NCI-H748 (cell line): ENCODE measurements at regions not wholly inside any gene's neighbourhood (a gene's known extent, or its start where the extent isn't known, plus 50 kb on each side); places are given as distances from the start of the nearest gene placed in this dataset.

Experiments
- DNase-seq: peaks from one replicate; lab custom pipeline; 2025; ENCODE audit not compliant: unreplicated experiment; lab: John Stamatoyannopoulos, UW

DNA sequence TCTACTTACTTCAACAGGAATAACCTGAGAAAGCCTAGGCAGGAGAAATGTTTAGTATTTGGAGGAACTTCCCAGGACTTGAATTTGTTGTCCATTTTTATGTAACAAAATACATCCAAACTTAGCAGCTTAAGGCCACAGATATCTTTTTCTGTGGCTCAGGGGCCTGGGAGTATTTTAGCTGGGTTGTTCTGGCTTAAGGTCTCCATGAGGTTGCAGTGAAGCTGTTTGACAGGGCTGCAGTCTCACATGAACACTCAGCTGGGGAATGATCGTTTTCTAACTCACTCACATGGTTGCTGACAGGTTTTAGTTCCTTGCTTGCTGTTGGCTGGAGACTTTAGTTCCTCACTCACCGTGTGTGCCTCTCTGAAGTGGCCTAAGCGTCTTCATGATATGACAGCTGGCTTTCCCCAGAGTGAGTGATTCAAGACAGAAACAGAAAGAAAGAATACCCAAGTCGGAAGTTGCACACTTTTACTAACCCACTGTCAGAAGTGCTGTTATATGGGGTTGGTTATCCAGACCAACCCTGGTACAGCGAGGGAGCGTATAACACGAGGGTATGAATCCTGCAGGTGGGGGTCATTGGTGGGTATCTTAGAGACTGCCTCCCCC, 229.7 kb upstream of the TBL1XR1 start:
- no peak for DNase-seq

DNA sequence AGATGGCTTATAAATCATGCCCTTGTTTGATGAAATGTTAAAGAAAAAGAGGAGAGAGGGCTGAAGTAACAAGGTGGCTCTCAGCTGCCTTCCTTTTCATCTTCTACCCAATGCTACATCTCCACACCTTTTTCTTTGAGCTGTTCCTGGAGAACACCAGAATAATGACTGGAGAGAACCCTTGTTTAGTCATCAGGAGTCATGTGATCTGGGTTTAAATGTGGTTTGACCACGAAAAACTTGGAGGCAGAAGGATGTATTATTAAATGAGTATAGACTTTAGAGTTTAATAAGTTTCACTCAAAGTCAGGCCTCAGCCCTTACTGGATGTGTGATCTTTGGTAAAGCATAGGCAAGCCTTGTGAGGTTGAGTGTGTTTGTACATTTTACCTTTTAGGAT, 230.3 kb upstream of the TBL1XR1 start:
- no peak for DNase-seq

DNA sequence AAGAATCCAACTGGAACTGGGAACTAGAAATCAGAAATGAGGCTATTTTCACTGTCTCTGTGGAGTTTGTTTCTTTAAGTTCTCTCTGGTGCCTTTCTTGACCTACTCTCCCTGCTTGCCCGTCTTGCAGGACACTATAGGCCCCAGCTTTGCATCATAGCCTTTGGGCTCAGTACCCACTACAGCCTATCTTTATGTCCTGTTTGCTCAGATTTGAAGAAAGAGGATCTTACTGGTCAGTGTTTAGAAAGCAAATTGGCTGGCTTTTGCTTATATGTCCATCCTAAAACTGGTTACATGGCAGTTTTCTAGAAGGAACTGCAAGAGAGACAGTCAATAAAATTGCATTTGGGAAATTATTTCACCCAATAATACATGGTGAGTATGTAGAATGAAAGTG, 231.8 kb upstream of the TBL1XR1 start:
- DNase-seq = no peak

DNA sequence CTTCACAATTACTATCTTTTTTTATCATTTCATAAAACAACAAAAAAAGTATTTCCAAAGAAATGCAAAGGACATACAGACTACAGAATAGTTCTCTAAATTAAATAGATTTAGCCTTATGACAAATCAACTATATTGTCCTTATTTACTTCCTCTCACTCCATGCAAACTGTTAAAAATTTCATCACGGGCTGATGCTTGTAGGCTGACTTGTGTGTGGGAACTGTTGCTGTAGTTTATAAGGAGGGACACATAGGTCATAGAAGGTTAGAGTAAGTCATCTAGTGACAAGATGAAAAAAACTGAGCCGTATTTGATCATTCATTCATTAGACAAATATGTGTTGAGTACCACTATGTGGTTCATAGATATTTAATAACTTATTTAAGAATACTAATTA, 232.5 kb upstream of the TBL1XR1 start:
- DNase-seq = no peak

DNA sequence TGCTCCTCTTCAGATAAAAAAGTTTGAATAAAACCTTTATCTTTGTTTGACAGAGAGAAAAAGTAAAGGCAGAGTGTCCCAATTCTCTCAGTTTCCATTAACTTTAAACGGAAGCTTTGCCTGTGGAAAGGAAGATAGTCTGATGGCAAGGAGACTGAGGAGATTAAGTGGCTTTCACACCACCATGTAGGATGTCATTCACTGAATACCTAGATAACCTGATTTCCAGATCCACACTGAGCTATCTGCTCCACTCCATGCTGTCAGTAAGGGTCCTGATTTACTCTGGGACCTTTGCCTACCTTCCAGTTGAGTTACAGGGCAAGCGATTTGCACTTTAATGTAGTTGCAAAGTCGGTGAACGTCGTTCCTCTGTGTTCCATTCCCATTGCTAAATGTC, 233.4 kb upstream of the TBL1XR1 start:
- no peak for DNase-seq

DNA sequence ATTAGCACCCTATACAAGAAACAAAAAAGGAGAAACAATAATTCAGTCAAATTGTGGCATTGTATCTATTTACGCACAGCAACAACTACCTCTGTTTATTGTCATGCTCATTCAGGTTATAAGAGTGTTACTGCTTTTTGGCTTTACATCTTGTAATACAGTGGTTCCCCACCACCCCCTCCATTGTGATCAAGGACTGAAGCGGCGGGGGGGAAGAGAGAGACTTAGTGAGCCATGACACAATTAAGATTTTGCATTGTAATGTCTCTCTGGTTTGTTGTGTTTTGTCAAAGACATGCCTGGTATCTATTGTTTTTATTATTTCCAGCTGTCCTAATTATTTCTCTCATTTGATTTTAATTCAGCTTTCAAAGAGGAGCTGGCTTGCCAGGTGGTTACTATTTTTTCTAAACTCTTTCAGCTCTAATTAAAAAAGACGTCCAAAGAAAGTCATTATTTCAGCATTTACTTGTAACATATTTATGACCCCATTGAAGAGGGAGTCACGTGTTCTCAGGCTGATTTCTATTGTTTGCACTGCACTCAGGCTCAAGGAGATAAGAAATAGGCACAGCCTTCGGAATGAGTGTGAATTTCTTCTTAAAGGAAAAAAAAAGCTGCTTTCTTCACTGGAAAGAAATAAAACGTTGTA, 234.4 kb upstream of the TBL1XR1 start:
- peak; percentile 50 for DNase-seq

DNA sequence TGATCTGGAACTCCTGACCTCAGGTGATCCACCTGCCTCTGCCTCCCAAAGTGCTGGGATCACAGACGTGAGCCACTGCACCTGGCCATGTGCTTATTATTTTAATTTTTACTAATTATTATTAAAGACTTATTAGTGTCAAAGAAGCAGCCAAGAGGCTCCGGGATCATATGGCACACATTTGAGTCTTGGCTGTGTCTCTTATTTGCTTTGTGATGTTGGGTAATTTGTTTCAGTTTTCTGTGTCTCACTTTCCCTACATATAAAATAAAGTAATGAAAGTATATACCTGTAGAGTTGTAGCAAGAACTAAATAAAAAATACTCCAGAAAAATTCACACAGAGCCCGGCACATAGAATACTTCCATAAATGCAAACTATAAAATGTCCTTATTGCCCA, 238.0 kb upstream of the TBL1XR1 start:
- no peak for DNase-seq

DNA sequence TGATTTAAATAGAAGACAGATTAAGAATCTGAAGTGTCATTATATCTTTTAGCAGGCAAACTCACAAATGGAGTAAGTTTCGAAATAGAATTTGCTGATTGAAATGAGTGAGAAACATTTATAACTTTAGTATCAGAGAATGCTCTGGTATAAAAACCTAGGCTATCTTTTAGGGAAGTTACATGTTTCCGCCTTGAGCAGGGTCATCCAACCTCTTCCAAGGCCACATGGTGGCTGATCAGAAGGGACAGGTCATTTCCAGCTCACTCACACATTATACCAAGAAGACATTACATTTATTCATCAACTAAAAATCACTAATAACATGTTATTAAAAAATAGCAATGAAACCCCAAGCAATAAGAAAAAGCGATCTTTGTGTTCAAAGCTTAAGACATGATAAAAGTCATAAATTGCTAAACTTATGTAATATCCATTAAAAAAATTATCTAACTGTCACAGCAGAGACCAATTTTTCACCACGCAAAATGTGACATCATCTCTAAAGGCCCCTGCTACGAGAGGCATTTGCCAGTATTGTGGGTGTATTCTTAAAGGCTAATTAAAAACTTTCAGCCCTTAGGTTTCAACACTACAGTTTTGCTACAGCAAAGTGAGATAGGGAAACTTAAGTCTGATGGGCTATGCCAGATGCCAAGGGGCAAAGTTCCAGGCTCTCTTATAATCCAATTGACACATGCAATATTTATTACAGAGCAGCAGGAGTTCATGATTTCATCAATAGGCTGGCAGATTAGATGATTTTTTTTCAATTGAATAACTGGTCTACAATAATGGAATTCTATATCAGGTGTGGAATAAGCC, 240.4 kb upstream of the TBL1XR1 start:
- no peak for DNase-seq

DNA sequence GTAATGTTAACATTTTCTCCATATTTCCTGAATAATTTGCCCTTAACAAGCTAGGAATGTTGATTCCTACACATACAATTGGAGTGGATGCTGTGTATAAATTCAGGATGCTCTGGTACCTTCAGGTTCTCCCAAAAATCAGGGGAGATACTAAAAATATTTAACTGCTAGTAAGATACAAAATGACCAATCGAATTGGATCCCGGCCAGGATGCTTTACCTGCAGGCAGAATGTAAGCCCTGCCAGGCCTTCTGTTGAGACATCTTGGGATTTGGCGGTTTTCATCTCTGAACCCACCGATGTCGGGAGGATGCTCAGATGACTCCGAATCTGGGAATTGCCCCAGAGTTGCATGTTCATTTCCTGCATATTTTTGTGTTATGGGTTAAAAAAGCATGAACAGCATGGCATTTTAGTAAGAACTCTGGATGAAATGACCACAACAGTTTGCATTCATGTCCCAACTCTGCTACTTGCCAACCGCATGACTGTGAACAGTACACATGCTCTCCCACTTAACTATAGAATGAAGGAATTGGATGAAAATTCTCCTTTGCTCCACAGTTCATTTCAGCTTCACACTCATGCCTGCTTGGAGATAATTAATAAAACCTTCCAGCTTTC, 241.4 kb upstream of the TBL1XR1 start:
- no peak for DNase-seq

DNA sequence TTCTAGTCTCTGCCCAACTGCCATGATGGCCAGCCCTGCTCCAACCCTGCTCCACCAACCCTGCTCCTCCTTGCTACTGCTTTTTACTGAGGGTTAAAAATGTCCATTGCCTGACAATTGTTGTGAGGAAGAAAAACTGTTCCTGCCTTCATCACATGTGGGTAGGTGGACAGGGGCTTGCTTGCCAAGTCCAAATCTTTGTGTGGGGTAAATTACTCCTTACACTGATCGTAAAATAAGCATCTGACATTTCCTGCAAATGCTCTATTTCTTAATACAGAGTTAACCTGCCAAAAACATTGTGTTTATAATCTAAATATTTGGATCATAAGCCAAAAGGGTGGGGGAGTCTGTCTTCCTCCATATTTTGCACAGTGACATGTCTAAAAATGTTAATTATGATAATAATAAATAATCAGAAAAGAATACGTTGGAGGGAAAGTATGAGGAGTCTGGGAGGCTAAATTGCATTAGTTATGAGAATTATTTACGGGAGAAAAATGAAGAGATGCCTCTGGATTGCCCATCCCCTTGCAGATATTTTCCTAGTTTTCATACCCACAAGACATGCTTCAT, 242.5 kb upstream of the TBL1XR1 start:
- DNase-seq = no peak

DNA sequence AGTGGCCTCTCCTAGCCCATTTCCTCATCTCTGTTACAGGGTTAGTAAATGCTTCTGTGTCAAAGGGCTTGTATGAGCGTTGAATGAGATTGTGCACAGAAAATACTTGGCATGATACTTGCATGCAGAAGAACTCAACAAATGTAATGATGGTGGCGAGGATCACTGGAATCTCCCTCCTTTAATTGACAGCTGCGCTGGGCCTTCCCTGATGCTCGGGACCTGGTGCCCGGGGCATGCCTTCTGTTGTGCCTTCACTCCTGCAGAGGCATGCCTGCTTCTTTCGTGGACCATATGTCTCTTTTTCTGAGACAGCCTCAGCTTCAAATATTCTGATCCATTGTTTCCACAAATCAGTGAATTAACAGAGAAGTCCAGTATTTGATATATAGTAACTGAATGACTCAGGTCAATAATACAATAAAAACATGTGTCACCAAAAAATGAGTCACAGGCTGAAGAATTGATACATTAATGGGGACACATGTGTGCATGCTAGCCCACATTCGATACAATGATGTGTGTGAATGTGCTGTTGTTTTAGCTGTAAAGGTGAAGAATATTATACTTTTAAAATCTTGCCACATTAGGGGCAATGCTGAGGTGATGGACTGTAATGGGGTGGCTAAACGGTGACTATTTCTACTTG, 243.3 kb upstream of the TBL1XR1 start:
- DNase-seq = no peak

DNA sequence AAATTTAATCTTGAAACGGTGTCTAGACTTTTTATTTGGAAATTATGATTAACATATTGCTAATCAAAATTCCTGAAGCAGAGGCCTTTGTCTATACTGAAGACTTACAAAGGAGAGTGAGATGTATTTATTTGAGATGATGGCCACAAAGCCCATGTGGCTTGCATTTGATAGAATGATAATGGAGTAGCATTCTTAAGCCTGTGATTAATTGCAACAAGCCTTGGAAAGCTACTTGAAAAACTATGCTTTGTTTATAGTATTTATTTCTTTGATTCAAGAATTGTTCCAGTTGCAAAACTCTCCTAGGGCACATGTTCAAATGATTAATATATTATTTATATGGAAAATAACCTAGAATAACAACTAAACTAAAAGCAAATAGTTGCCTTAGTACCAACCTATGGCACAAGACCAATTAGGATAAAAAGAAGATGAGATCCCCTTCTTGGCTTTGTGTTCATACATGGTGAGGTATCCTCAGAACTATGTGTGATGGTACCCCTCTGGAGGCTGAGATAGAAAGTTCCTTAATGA, 244.1 kb upstream of the TBL1XR1 start:
- DNase-seq = no peak

DNA sequence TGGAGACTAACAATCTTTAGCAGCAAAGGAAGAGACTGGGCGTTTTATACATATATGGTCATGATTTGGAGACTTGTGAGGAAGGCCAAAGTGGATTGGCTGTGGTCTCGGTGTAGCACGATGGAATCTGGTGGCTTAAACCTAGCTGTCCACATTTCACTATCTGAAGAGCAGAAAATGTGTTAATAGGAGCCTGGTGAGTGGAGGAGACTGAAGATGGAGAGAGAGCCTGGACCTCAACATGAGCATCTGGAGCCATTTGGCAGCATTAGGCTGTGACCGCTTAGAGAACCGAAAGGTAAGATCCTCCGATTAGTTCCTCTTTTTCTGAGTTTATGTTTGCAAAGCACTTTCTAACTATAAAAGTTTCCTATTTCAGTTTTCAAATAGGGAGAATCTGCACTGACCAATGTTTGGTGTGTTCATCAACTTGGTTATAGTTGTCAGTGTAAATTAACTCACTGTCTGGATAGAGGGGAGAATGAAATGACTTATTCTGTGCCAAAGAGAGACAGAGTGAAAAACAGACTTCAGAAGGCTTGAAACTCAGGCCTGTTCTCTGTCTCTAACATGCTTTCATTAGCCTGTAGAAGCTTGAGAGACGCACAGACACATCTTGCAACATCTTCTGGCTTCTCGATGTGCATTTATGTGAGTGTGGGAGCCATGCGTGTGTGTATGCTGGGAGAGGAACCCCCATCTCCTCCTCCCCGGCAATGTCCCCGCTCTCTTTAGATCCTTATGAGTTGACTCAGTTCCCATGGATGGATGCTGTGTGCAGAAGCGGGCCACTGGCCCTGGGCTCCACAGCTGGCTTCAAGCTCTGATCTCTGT, 244.7 kb upstream of the TBL1XR1 start:
- DNase-seq = no peak

DNA sequence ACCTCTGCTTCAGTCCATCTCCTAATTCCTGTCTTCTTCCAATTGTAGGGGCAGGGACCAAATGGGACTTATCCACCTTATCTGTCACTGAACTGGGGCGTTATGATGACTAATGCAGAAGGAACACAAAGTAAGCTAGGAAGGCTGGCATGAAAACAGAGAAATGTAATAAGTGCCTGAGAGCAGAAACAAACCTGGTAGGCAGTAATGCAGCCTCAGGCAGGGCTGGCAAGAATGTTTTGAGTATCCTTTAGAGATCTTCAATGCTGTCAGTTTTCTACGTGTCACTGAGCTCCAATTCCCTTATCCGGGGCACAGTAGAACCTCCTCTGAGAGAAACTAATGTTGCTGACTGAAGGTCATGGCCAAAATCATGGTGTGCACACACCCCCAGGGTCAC, 246.2 kb upstream of the TBL1XR1 start:
- DNase-seq = no peak

DNA sequence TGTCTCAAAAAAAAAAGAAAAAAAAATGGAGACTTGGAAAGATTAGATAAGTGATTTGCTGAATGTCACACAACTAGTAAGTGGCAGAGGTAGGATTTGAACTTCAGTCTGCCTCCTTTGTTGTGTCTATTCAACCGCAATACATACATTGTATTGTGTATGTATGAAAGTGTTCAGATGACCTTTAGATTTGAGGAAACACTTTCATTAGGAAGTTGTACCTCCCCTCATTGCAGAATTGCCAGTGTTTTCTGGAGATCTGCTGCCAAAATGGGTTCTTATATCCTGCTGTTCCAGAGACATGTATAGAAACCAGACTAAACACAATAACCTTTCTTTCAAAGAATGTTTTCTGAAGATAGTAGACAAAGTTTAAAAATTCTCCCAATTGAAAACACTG, 247.4 kb upstream of the TBL1XR1 start:
- DNase-seq = no peak

DNA sequence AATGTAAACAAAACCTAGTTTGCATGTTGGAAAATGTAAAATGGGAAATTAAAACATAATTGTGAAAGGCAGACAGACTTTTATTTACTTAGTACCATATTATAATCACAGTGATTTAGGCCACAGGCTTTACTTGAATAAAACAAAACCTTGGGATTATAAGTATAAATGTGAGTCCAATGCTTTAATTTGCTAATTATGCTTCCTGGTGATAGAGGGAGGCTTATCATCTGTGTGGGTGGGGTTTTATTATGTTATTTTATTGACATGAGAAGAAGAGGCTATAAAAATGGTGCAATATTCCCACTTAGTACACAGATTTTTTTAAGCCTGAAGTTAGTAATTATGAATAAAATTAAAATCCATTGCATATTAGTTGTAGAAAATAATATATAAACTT, 248.3 kb upstream of the TBL1XR1 start:
- DNase-seq = no peak

DNA sequence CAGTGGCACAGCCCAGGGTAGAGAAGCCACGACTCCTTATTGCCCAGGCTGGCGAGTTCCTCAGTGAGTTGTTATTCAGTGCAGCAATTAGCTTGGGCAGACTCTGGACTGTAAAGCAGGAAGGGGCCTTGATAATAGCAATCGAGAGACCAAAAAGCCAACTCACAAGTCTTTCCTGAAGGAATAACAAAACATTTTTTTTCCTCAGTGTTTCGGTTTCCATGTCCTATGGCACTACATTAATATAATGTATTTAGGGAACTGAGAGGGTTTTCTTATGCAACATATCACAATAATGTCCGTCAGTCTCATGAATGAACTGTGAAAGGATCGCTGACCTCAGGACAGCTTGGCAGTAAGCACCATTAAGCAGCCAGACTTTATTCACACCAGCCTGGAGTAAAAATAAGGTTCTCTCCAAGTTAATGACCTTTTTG, 248.9 kb upstream of the TBL1XR1 start:
- peak; percentile 13 for DNase-seq

DNA sequence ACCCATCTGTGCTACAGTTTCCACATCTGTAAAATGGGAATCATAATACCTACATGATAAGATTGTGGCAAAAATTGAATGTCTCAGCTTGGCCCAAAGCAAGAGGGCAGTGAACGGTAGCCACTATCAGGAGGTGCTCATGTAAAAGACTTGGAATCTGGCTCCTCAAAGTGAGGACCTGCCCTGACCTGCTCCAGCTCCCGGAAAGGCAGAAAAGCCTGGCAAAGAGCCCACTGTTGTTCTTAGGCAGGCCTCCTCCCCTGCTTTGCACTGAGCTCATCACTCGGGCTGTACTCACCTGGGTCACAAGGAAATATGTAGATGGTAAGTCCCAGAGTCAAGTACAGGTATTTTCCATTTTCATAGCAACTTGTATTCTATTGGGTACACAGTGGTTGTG, 250.7 kb upstream of the TBL1XR1 start:
- peak; percentile 6 for DNase-seq

DNA sequence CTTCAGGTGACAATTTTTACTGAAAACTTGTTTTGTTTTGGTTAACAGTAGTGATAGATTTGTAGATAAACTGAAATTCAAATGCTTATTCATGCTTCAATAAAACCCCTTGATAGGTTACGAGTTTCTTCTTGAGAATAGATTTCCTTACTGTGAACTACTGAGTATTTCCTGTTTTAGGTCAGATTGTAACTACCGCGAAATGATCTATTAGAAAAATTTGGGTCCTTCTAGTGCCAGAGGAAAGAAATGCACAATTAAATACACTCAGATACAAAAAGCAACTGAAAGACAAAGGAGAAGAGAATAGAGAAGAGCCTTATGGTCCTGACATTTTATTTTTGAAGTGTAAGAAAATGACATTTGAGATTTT, 251.7 kb upstream of the TBL1XR1 start:
- no peak for DNase-seq
